GM12878 (cell line): ENCODE measurements at regions not wholly inside any gene's neighbourhood (a gene's known extent, or its start where the extent isn't known, plus 50 kb on each side); places are given as distances from the start of the nearest gene placed in this dataset.

ENCODE experiments used
- CTCF ChIP-seq, 3 experiments: IDR thresholded peaks in 2 of 3; conservative IDR thresholded peaks in 1 of 3; 2 replicates each; pipeline ENCODE4 v1.5.1; 2011; ENCODE audit warnings: low read depth in 3 of 3, low read length in 3 of 3, mild to moderate bottlenecking in 3 of 3, control low read depth in 2 of 3, moderate library complexity in 2 of 3, inconsistent platforms in 1 of 3, mixed read lengths in 1 of 3; ENCODE audit not compliant: control insufficient read depth in 2 of 3, insufficient read depth in 1 of 3; ENCODE audit errors: extremely low read depth in 1 of 3
- ELK1 ChIP-seq: IDR thresholded peaks from 2 replicates; pipeline ENCODE4 v1.6.1; 2012; ENCODE audit warnings: low read depth, low read length, improper control_type of control experiment
- FOS ChIP-seq: IDR thresholded peaks from 3 replicates; pipeline ENCODE4 v1.6.1; 2011; ENCODE audit warnings: borderline replicate concordance; ENCODE audit not compliant: insufficient read length; ENCODE audit errors: extremely low read depth
- MLLT1 ChIP-seq: fragments of 450-650 bp; IDR thresholded peaks from 2 replicates; pipeline ENCODE4 v1.6.1; 2016; ENCODE audit warnings: mild to moderate bottlenecking
- POLR2AphosphoS2 ChIP-seq: IDR thresholded peaks from 2 replicates; pipeline ENCODE4 v1.6.1; 2011; ENCODE audit warnings: low read depth, mild to moderate bottlenecking, low read length, improper control_type of control experiment, moderate library complexity
- SMARCA5 ChIP-seq: fragments of 450-650 bp; IDR thresholded peaks from 2 replicates; pipeline ENCODE4 v1.6.1; 2017; ENCODE audit warnings: mild to moderate bottlenecking
- TARDBP ChIP-seq: IDR thresholded peaks from 2 replicates; pipeline ENCODE4 v1.6.1; 2016; ENCODE audit warnings: borderline replicate concordance

GRCh38 chr18:64982414-64983055, 768.3 kb upstream of the CDH7 start:
- TF ChIP-seq SMARCA5 (no peak), POLR2AphosphoS2 (no peak), CTCF (IDR thresholded peaks at IDR 0.05 in 2 of 3, conservative IDR thresholded peaks at IDR 0.05 in 1 of 3; ENCODE audit: control insufficient read depth in 2 of 3, extremely low read depth in 1 of 3, insufficient read depth in 1 of 3, low read depth in 3 of 3, low read length in 3 of 3) (no peak), FOS (no peak), MLLT1 (no peak), TARDBP (no peak), ELK1 (no peak)
